HUES64 (cell line): ENCODE measurements at regions not wholly inside any gene's neighbourhood (a gene's known extent, or its start where the extent isn't known, plus 50 kb on each side); places are given as distances from the start of the nearest gene placed in this dataset.

Experiments
- H3K27ac ChIP-seq: 2 replicates; pipeline ENCODE4 v1.7.0; 2013; ENCODE audit warnings: low read depth, low read length, inconsistent platforms
- H3K27me3 ChIP-seq: 2 replicates; pipeline ENCODE4 v1.6.1; 2013; ENCODE audit warnings: mild to moderate bottlenecking, low read length; ENCODE audit not compliant: insufficient read depth
- H3K36me3 ChIP-seq: 2 replicates; pipeline ENCODE4 v1.6.1; 2013; ENCODE audit warnings: mild to moderate bottlenecking, low read length; ENCODE audit not compliant: insufficient read depth
- H3K4me1 ChIP-seq: 2 replicates; pipeline ENCODE4 v1.6.1; 2013; ENCODE audit warnings: mild to moderate bottlenecking, low read length, moderate library complexity; ENCODE audit not compliant: insufficient read depth
- H3K4me3 ChIP-seq: 2 replicates; pipeline ENCODE4 v1.5.1; 2013; ENCODE audit warnings: mild to moderate bottlenecking, low read length, moderate library complexity
- H3K9ac ChIP-seq: 2 replicates; pipeline ENCODE4 v1.6.1; 2013; ENCODE audit warnings: mild to moderate bottlenecking, low read depth, low read length
- H3K9me3 ChIP-seq: 2 replicates; pipeline ENCODE4 v1.6.1; 2013; ENCODE audit warnings: low read depth, low read length; ENCODE audit not compliant: insufficient read depth
- WGBS: fragments of 150-250, 120-280 bp; methylation state at CpG from one replicate; pipeline ENCODE4 v1.1.7; 2013; ENCODE audit warnings: missing lambda C conversion rate; 5-methylcytosine and 5-hydroxymethylcytosine counted together

DNA sequence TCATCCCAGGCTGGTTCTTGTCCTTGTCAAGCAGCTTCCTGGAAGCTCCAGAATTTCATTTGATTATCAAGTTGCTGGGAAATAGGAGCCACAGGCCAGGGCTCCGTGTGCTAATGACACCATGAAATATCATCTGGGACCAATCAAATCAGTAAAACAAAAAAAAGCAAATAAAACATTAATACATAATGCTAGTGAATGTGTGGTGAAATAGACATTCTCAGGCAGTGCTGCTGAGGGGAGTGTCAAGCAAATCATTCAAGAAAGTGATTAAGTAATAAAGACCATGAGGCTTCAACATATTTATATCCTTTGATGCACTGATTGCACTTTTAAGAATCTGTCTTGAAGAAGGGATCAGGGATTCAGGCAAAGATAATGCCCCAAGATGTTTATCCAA is 213.7 kb downstream of the MATN1 start:
- H3K4me3 ChIP-seq = no peak overlapping the region
- H3K9ac ChIP-seq = no peak overlapping the region
- H3K4me1 ChIP-seq = peaks cover 4% of the 10 kb centered on the region; the same call in 1 of the 2 replicates
- no peaks in the 10 kb centered on the region for H3K27me3 ChIP-seq
- no peaks in the 10 kb centered on the region for H3K9me3 ChIP-seq
- H3K27ac ChIP-seq = no peak overlapping the region
- 75% methylated on average over 1 of the region's 1 CpG for whole genome bisulfite sequencing
- H3K36me3 ChIP-seq = no peaks in the 10 kb centered on the region

DNA sequence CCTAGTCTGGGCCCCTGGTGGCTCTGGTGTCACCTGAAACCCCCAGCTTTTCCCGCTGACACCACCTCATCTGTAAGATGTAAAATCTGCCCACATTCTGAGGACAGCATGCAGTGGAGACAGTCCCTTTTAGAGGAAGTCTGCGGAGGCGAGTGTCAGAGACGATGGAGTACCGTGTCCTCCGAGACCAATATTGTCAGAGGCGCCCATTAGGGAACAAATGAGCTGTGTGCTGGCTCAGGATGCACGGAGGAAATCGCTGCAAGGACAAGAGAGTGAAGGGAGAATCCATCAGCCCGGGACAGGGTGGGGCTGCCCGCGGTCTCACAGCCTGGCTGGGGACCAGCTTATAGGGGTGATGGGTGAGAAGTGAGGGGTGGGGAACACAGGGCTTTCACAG is 214.8 kb downstream of the MATN1 start:
- no peak overlapping the region for H3K9ac ChIP-seq
- H3K4me1 ChIP-seq = peaks cover 4% of the 10 kb centered on the region; the same call in 1 of the 2 replicates
- 92% methylated on average over 12 of the region's 12 CpGs for WGBS
- no peak overlapping the region for H3K27ac ChIP-seq
- H3K27me3 ChIP-seq = no peaks in the 10 kb centered on the region
- no peaks in the 10 kb centered on the region for H3K36me3 ChIP-seq
- H3K9me3 ChIP-seq = no peaks in the 10 kb centered on the region
- no peak overlapping the region for H3K4me3 ChIP-seq

DNA sequence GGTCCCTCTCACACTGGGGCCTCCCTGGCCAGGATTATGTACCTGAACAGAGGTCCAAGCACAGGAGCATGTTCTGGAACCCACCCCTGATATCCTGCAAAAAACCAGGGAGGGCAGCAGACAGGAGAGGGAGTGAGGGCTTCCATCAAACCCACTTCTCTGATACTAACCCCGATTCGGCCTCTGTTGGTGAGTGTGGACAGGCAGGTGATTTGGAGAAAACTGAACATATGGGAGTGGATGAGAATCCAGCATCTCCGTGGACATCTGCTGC is 215.3 kb downstream of the MATN1 start:
- no peaks in the 10 kb centered on the region for H3K36me3 ChIP-seq
- H3K4me1 ChIP-seq = peaks cover 4% of the 10 kb centered on the region; the same call in 1 of the 2 replicates
- no peak overlapping the region for H3K27ac ChIP-seq
- no peaks in the 10 kb centered on the region for H3K27me3 ChIP-seq
- 97% methylated on average over 3 of the region's 3 CpGs for WGBS
- no peak overlapping the region for H3K4me3 ChIP-seq
- H3K9ac ChIP-seq = no peak overlapping the region
- no peaks in the 10 kb centered on the region for H3K9me3 ChIP-seq

DNA sequence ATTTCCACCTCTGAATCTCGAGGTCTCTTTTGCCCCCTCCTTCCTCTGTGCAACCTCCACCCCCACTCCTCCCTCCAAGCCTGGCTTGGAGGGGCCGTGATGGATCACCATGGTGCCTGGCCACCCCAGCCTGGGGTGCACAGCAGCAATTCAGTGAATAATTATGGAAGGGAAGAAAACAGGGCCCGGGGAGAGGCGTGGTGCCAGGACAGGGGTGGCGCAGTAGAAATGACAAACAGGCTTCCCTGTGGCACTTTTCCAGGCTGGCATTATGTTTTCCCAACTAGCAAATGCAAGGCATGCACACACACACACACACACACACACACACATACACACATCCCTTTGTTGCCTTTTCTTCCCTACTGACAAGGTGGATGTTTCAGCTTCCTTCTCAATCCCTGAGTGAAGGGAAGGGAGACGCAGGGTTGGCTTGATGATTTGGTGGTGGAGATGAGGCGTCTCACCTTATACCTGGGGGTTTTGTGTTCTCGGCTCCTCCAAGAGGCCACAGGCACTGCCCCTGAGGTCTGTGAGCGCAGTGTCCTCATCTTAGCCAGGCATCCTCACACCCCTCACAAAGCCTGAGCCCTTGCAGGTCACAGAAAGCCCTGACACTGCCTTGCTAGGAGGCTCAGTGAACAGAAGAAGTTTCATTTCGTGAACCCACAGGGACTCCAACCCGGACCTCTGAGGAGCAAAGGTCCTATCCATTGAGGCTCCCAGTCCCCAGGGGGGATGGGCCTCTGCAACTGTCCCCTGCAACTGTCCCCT is 215.8 kb downstream of the MATN1 start:
- no peaks in the 10 kb centered on the region for H3K27me3 ChIP-seq
- 88% methylated on average over 11 of the region's 11 CpGs for WGBS
- peaks cover 4% of the 10 kb centered on the region; the same call in 1 of the 2 replicates for H3K4me1 ChIP-seq

DNA sequence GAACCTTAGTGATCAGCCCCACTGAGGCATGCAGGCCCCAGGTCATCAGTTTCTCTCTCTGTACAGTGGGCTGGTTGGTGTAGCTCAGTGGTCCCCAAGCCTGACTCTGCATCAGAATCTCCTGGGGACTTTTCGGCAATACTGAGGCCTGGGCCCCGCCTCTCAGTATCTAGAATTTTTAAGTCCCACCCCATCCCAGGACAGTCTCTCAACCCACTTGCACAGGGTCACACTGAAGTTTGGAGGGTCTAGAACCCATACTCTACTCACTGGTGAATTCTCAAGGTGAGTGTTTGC is 216.4 kb downstream of the MATN1 start:
- 94% methylated on average over 2 of the region's 2 CpGs for WGBS
- Histone ChIP-seq H3K9ac (no peak overlapping the region), H3K4me1 (no peaks in the 10 kb centered on the region), H3K4me3 (no peak overlapping the region), H3K9me3 (no peaks in the 10 kb centered on the region), H3K27ac (no peak overlapping the region), H3K27me3 (no peaks in the 10 kb centered on the region), H3K36me3 (no peaks in the 10 kb centered on the region)

More for the DNA sequence above, 215.8 kb downstream of the MATN1 start:
- Histone ChIP-seq H3K27ac (no peak overlapping the region), H3K9ac (no peak overlapping the region), H3K4me3 (no peak overlapping the region), H3K36me3 (no peaks in the 10 kb centered on the region), H3K9me3 (no peaks in the 10 kb centered on the region)

DNA sequence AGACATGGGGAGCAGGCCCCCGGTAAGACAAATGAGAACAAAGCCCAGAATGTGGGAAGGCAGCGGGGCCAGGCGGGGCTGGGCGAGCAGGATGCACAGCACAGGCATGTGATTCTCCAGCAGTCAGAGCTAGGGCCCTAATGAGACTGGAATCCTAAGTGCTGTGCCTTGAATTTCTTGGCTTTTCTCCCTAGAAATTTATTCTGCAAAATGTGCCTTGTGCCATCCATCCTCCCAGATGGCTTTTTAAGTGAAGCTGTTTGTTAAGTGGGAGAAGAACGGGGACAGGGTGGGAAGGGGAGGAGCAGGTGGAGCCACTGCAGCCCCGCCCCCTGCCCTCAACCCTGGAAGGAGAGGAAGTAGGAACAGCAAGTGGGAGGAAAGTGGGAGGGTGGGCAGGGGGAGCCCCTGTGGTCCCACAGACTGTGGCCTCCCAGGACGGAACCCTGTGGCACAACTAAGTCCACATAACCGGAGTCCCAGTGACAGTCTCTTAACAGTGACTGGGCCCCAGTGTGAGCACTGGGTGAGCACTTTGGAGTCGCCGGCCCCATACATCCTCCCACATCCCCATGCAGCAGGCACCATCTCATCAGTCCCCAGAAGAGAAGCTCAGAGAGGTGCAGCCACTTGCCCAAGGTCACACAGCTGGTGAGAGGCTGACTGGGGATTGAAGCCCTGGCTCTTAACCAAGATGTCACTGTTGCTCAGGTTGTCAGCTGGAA is 216.9 kb downstream of the MATN1 start:
- Histone ChIP-seq H3K36me3 (no peaks in the 10 kb centered on the region), H3K27me3 (no peaks in the 10 kb centered on the region), H3K27ac (no peak overlapping the region), H3K4me1 (no peaks in the 10 kb centered on the region), H3K9ac (no peak overlapping the region), H3K9me3 (no peaks in the 10 kb centered on the region), H3K4me3 (no peak overlapping the region)
- WGBS = 74% methylated on average over 10 of the region's 10 CpGs

DNA sequence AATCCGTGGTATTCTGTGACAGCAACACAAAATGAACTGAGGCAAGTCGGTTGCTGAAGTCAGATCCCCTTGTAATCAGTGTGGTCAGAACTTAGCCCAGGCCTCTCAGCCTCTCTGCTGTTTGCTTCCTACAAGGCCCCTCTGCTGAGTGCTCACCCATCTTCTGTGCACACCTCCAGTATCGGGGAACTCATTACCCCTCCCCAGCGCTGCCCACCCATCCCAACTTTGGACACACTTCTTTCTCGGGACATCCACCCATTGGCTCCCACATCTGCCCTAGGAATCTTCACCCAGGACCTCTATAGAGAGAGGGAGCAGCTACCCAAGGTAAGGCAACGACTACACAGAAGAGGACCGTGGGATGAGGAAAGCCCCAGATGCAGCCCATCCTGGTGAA is 217.5 kb downstream of the MATN1 start:
- WGBS = 89% methylated on average over 7 of the region's 7 CpGs
- H3K27me3 ChIP-seq = no peaks in the 10 kb centered on the region
- H3K4me3 ChIP-seq = no peak overlapping the region
- H3K27ac ChIP-seq = no peak overlapping the region
- no peak overlapping the region for H3K9ac ChIP-seq
- no peaks in the 10 kb centered on the region for H3K4me1 ChIP-seq
- H3K9me3 ChIP-seq = no peaks in the 10 kb centered on the region
- H3K36me3 ChIP-seq = no peaks in the 10 kb centered on the region

DNA sequence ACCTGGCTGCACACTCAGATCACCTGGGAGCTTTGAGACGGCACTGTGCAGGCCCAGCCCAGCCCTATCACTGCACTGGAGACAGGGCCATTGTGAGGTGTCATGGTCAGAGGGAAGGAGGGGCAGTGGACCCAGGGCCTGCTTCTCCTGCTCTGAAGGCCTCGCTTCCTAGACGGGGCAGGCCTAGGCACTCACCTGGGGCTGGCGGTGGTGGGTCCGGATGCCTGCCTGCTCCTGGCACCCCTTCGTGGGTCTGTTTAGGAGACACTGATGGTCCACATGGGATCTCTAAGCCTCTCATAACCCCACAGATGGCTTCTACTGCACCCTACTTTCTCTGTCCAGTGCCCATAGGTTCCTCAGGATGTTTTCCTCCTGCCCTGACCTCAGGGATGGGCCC is 230.9 kb downstream of the MATN1 start:
- H3K27me3 ChIP-seq = no peaks in the 10 kb centered on the region
- H3K9ac ChIP-seq = no peak overlapping the region
- peaks cover 11% of the 10 kb centered on the region; the same call in 1 of the 2 replicates for H3K9me3 ChIP-seq
- no peaks in the 10 kb centered on the region for H3K36me3 ChIP-seq
- 89% methylated on average over 6 of the region's 6 CpGs for WGBS
- no peak overlapping the region for H3K27ac ChIP-seq
- no peaks in the 10 kb centered on the region for H3K4me1 ChIP-seq
- no peak overlapping the region for H3K4me3 ChIP-seq

DNA sequence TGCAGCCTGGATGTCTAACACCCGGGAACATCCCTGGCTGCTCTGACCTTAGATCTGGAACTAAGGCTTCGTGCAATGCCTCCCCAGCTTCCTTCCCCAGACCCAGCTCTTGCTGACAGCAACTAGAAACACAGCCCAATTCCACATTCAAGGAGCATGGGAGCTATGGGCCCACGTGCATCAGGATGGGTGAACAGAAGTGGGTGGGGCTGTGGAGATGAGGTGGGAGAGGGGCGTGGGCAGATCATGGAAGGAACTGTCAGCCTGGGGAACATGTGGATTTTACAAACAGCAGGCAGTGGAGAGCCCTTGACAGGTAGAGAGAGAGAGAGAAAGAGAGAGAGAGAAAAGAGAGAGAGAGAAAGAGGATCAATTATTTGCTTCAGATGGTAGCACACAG is 231.6 kb downstream of the MATN1 start:
- Histone ChIP-seq H3K9ac (no peak overlapping the region), H3K4me3 (no peak overlapping the region), H3K36me3 (no peaks in the 10 kb centered on the region)

DNA sequence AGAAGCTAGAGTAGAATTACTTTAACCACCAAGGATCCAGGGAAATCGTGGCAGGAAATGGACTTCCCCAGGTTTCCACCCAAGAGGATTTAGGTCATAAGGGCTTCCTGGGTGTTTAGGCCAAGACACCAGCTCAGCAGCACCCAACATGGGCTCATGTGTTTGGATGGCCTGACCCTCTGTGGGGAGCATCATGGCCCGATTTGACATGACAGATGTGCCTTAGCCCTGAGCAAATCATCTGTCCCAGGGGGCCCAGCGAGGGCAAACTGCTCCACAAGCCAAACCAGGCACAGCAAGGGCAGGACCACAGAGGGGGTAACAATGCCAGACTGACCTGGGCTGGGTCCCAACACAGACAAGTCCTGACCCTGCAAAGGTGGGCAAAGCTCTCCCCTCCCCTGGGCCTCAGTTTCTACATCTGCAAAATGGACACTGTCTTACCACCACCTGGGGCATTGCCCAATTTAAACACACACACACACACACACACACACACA is 232.8 kb downstream of the MATN1 start:
- Histone ChIP-seq H3K36me3 (no peaks in the 10 kb centered on the region), H3K4me3 (no peak overlapping the region), H3K27me3 (no peaks in the 10 kb centered on the region), H3K9me3 (peaks cover 11% of the 10 kb centered on the region; the same call in 1 of the 2 replicates), H3K4me1 (no peaks in the 10 kb centered on the region), H3K27ac (no peak overlapping the region), H3K9ac (no peak overlapping the region)
- WGBS = 90% methylated on average over 3 of the region's 3 CpGs

More for the DNA sequence above, 231.6 kb downstream of the MATN1 start:
- WGBS = 87% methylated on average over 4 of the region's 4 CpGs
- Histone ChIP-seq H3K4me1 (no peaks in the 10 kb centered on the region), H3K27me3 (no peaks in the 10 kb centered on the region), H3K27ac (no peak overlapping the region), H3K9me3 (peaks cover 11% of the 10 kb centered on the region; the same call in 1 of the 2 replicates)

DNA sequence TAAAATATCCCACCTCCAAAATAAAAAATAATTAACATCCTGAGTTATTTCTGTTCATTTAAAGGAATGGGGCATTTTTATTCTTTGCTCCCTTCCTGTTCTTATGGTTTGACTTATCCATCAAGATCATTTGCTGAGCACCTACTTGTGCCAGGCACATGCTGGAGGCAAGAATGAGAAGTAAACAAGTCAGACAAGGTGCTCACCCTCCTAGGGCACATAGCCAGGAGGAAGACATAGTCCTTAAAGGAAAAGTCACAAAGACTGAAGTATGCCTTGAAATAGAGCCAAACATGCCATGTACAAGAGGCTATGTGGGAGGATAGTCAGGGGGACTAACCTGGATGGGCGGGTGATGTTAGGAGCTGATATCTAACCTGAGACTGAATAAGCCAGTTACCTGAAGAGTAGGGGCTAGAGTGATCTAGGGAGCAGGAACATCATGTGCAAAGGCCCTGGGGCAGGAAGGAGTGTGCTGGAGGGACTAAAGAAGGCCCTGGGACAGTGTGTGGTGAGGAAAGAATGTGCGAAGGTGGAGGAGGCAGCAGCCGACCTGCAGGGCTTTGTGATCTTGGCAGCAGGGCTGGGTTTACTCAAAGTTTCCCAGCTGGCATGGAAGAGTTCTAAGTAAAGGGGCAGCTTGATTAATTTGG is 233.5 kb downstream of the MATN1 start:
- no peak overlapping the region for H3K27ac ChIP-seq
- 93% methylated on average over 3 of the region's 3 CpGs for WGBS
- no peaks in the 10 kb centered on the region for H3K36me3 ChIP-seq
- H3K27me3 ChIP-seq = no peaks in the 10 kb centered on the region
- H3K4me1 ChIP-seq = no peaks in the 10 kb centered on the region
- H3K9me3 ChIP-seq = peaks cover 11% of the 10 kb centered on the region; the same call in 1 of the 2 replicates
- H3K4me3 ChIP-seq = no peak overlapping the region
- H3K9ac ChIP-seq = no peak overlapping the region
